ENCODE measurements at regions not wholly inside any gene's neighbourhood (a gene's known extent, or its start where the extent isn't known, plus 50 kb on each side); places are given as distances from the start of the nearest gene placed in this dataset.

GRCh38 chr9:134230092-134230941 lies 66.0 kb upstream of the RNU6ATAC start:
- TF ChIP-seq POLR2A (IDR thresholded peaks at IDR 0.05) (no peak), CTCF (IDR thresholded peaks at IDR 0.05) (no peak)

All from thyroid gland (tissue), 4 donors.